GM12878 (cell line): ENCODE measurements at regions not wholly inside any gene's neighbourhood (a gene's known extent, or its start where the extent isn't known, plus 50 kb on each side); places are given as distances from the start of the nearest gene placed in this dataset.

Experiments
- ATAC-seq: fragments of 200-7000 bp; cut with Tn5 transposase; 3 replicates; pipeline ENCODE4 v1.9.1; 2020; ENCODE audit warnings: mild to moderate bottlenecking, moderate library complexity
- BruUV-seq: library from RNA; stranded (reverse); fragments of 400-500 nt; replicated peaks from 2 replicates; lab custom pipeline; 2021; lab: Mats Ljungman, UMichigan
- CTCF ChIA-PET: fragments of 300-600 bp; sonication (Branson Sonifier 250); formaldehyde crosslinking; extraction: SDS; loops from one replicate; lab custom pipeline; 2021; ENCODE audit warnings: inconsistent platforms; lab: Yijun Ruan, JAX
- POLR2A ChIA-PET: fragments of 350-600 bp; formaldehyde crosslinking; extraction: SDS; loops from one replicate; lab custom pipeline; 2021; ENCODE audit warnings: inconsistent platforms; lab: Charles Lee
- RAD21 ChIA-PET: fragments of 300-600 bp; sonication (Branson Sonifier 250); formaldehyde crosslinking; loops from one replicate; lab custom pipeline; 2023; ENCODE audit warnings: antibody characterized with exemption; ENCODE audit not compliant: unreplicated experiment; lab: Charles Lee
- SMC1A ChIA-PET: fragments of 300-600 bp; sonication (Branson Sonifier 250); formaldehyde crosslinking; loops from one replicate; lab custom pipeline; 2023; ENCODE audit not compliant: unreplicated experiment, uncharacterized antibody; lab: Charles Lee
- DNase-seq: peaks from one replicate; pipeline ENCODE4 v3.0.0-alpha.2; 2011; ENCODE audit warnings: low read depth, low spot score
- FAIRE-seq: peaks from 3 replicates; lab custom pipeline; 2011; peaks lifted over from hg19 to GRCh38; lab: Jason Lieb, UNC
- H2AFZ ChIP-seq: 2 replicates; pipeline ENCODE4 v1.6.0; 2011; ENCODE audit warnings: low read depth, low read length, control low read depth; ENCODE audit not compliant: control insufficient read depth
- H3K27ac ChIP-seq: 2 replicates; pipeline ENCODE4 v1.5.1; 2011; ENCODE audit warnings: control low read depth; ENCODE audit not compliant: control insufficient read depth, insufficient read depth
- H3K27me3 ChIP-seq, 2 experiments: replicated peaks in 1 of 2; 2 replicates each; pipeline versions ENCODE4 v1.6.0 to v1.6.1; 2011; ENCODE audit warnings: low read length in 1 of 2; ENCODE audit not compliant: control insufficient read depth in 2 of 2, insufficient read depth in 2 of 2
- H3K36me3 ChIP-seq, 2 experiments: 2 replicates each; pipeline ENCODE4 v1.5.1; 2011; ENCODE audit warnings: low read length in 1 of 2; ENCODE audit not compliant: control insufficient read depth in 2 of 2, insufficient read depth in 2 of 2
- H3K4me1 ChIP-seq: 2 replicates; pipeline ENCODE4 v1.6.1; 2011; ENCODE audit warnings: mild to moderate bottlenecking, low read length, moderate library complexity, mixed read lengths; ENCODE audit not compliant: control insufficient read depth, insufficient read depth
- H3K4me2 ChIP-seq: 2 replicates; pipeline ENCODE4 v1.6.0; 2011; ENCODE audit warnings: control low read depth; ENCODE audit not compliant: control insufficient read depth, insufficient read depth
- H3K4me3 ChIP-seq: fragments of 200-600 bp; sonication (generic); 2 replicates; pipeline ENCODE4 v1.5.1; 2016
- H3K79me2 ChIP-seq: 2 replicates; pipeline ENCODE4 v1.6.0; 2011; ENCODE audit warnings: low read length; ENCODE audit not compliant: control insufficient read depth, insufficient read depth
- H3K9ac ChIP-seq: 2 replicates; pipeline ENCODE4 v1.8.0; 2011; ENCODE audit warnings: low read length, control low read depth, mixed read lengths; ENCODE audit not compliant: control insufficient read depth, insufficient read depth
- H3K9me3 ChIP-seq: replicated peaks from 3 replicates; pipeline ENCODE4 v1.5.1; 2011; ENCODE audit warnings: mild to moderate bottlenecking, low read length; ENCODE audit not compliant: control insufficient read depth, insufficient read depth
- H4K20me1 ChIP-seq: 2 replicates; pipeline ENCODE4 v1.6.0; 2011; ENCODE audit not compliant: control insufficient read depth, insufficient read depth
- BCL3 ChIP-seq: IDR thresholded peaks from 2 replicates; pipeline ENCODE4 v1.6.1; 2011; ENCODE audit warnings: borderline replicate concordance, low read depth, mild to moderate bottlenecking, moderate library complexity, low read length; ENCODE audit not compliant: insufficient read depth, poor library complexity, severe bottlenecking
- CBFB ChIP-seq: IDR thresholded peaks from 2 replicates; pipeline ENCODE4 v1.6.1; 2016; ENCODE audit warnings: antibody characterized with exemption, low read depth
- CBX5 ChIP-seq: sonication (generic); IDR thresholded peaks from 2 replicates; pipeline ENCODE4 v1.6.1; 2016; ENCODE audit warnings: low read depth, moderate library complexity, mild to moderate bottlenecking, inconsistent platforms
- EED ChIP-seq: sonication (generic); IDR thresholded peaks from 2 replicates; pipeline ENCODE4 v1.6.1; 2016; ENCODE audit warnings: antibody characterized with exemption, low read depth
- HDAC2 ChIP-seq: fragments of 200-600 bp; sonication (generic); IDR thresholded peaks from 2 replicates; pipeline ENCODE4 v1.6.1; 2017
- MEF2B ChIP-seq: fragments of 450-650 bp; IDR thresholded peaks from 2 replicates; pipeline ENCODE4 v1.6.1; 2018; ENCODE audit warnings: mild to moderate bottlenecking, moderate library complexity; ENCODE audit not compliant: partially characterized antibody, poor library complexity, severe bottlenecking
- PAX5 ChIP-seq: IDR thresholded peaks from 2 replicates; pipeline ENCODE4 v1.6.1; 2011; ENCODE audit warnings: low read depth, low read length, borderline replicate concordance
- RB1 ChIP-seq: fragments of 450-650 bp; formaldehyde crosslinking; IDR thresholded peaks from 2 replicates; pipeline ENCODE4 v1.6.1; 2017; ENCODE audit warnings: mild to moderate bottlenecking, borderline replicate concordance
- RELB ChIP-seq: fragments of 450-650 bp; IDR thresholded peaks from 2 replicates; pipeline ENCODE4 v1.6.1; 2017; ENCODE audit warnings: low read depth, mild to moderate bottlenecking, moderate library complexity
- SPI1 ChIP-seq: IDR thresholded peaks from 2 replicates; pipeline ENCODE4 v1.6.1; 2011; ENCODE audit warnings: low read depth, mild to moderate bottlenecking, low read length, moderate library complexity, borderline replicate concordance; ENCODE audit not compliant: insufficient read depth
- USF2 ChIP-seq: IDR thresholded peaks from 2 replicates; pipeline ENCODE4 v1.6.1; 2011; ENCODE audit warnings: low read depth, low read length, improper control_type of control experiment, borderline replicate concordance
- YBX1 ChIP-seq: fragments of 450-650 bp; IDR thresholded peaks from 2 replicates; pipeline ENCODE4 v1.6.1; 2016; ENCODE audit warnings: antibody characterized with exemption
- ZNF24 ChIP-seq: fragments of 450-650 bp; IDR thresholded peaks from 2 replicates; pipeline ENCODE4 v1.6.1; 2017; ENCODE audit warnings: antibody characterized with exemption, mild to moderate bottlenecking
- WGBS: methylation state at CpG from one replicate; pipeline ENCODE4 v1.1.6; 2016; ENCODE audit warnings: low lambda C conversion rate; ENCODE audit not compliant: insufficient replicate concordance, insufficient coverage; ENCODE audit errors: missing lambda C conversion rate; 5-methylcytosine and 5-hydroxymethylcytosine counted together
- in situ Hi-C: fragments of 300-500 bp; cut with MboI; formaldehyde crosslinking; loops from 9 replicates; pipeline ENCODE4 v1.14.3; 2018; ENCODE audit warnings: mixed read lengths
- intact Hi-C: fragments of 100-400 bp; cut with micrococcal nuclease; formaldehyde crosslinking; loops from one replicate; pipeline ENCODE4 v1.14.2; 2022; ENCODE audit not compliant: unreplicated experiment
- TF ChIP-seq, protein P1 (sequence below): fragments of 450-650 bp; IDR thresholded peaks from 2 replicates; pipeline ENCODE4 v1.6.1; 2017; ENCODE audit warnings: borderline replicate concordance
- TF ChIP-seq, protein P2 (sequence below): IDR thresholded peaks from 2 replicates; pipeline ENCODE4 v1.6.1; 2012; ENCODE audit warnings: low read depth, low read length, improper control_type of control experiment

DNA sequence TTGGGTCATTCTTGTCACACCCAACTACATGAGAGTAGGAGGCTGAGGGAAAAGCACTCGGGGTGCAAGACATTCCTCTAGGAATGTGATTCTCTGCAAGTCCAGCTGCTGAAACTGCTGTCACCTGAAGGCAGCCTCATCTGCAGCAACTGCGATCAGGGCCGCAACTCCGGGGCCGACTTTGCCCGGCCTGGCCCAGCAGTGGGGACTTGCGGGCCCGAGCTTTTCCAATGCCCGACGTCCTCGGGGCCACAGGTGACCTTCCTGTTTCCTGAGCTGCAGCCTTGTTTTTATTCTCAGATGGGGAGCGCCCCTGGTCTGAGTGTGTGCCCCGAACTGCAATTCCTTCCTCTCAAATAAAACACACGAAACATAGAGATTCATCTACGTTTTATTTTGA is 104.7 kb upstream of the NKX1-1 start:
- WGBS = 55% methylated on average over 15 of the region's 15 CpGs
- no TSS peak for BruUV-seq
- Histone ChIP-seq H3K79me2 (no peaks in the 10 kb centered on the region), H3K27ac (no peak overlapping the region), H3K4me1 (no peaks in the 10 kb centered on the region), H3K27me3 (no peaks in the 10 kb centered on the region), H3K4me2 (no peak overlapping the region), H3K36me3 (no peaks in the 10 kb centered on the region), H3K9me3 (no peaks in the 10 kb centered on the region; the same call in 2 of the 3 replicates), H2AFZ (no peak overlapping the region), H4K20me1 (no peaks in the 10 kb centered on the region), H3K4me3 (no peak overlapping the region), H3K9ac (no peak overlapping the region)
- ATAC-seq = no peak
- TF ChIP-seq EED = no peak
- TF ChIP-seq, protein P1, sequence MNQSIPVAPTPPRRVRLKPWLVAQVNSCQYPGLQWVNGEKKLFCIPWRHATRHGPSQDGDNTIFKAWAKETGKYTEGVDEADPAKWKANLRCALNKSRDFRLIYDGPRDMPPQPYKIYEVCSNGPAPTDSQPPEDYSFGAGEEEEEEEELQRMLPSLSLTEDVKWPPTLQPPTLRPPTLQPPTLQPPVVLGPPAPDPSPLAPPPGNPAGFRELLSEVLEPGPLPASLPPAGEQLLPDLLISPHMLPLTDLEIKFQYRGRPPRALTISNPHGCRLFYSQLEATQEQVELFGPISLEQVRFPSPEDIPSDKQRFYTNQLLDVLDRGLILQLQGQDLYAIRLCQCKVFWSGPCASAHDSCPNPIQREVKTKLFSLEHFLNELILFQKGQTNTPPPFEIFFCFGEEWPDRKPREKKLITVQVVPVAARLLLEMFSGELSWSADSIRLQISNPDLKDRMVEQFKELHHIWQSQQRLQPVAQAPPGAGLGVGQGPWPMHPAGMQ = no peak
- no peak for TF ChIP-seq CBX5
- no peak for TF ChIP-seq HDAC2
- TF ChIP-seq ZNF24 = no peak
- TF ChIP-seq PAX5 = no peak
- TF ChIP-seq BCL3 = no peak
- no peak for TF ChIP-seq MEF2B
- no peak for TF ChIP-seq RB1
- TF ChIP-seq SPI1 = no peak
- TF ChIP-seq RELB = no peak
- TF ChIP-seq USF2 = no peak
- TF ChIP-seq YBX1 = no peak
- no peak for TF ChIP-seq CBFB
- TF ChIP-seq, protein P2, sequence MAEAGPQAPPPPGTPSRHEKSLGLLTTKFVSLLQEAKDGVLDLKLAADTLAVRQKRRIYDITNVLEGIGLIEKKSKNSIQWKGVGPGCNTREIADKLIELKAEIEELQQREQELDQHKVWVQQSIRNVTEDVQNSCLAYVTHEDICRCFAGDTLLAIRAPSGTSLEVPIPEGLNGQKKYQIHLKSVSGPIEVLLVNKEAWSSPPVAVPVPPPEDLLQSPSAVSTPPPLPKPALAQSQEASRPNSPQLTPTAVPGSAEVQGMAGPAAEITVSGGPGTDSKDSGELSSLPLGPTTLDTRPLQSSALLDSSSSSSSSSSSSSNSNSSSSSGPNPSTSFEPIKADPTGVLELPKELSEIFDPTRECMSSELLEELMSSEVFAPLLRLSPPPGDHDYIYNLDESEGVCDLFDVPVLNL = no peak
- intact Hi-C loops (no loop called here), in situ Hi-C loops (no loop called here)
- SMC1A ChIA-PET = no interaction called here
- POLR2A ChIA-PET = no interaction called here
- no peak for FAIRE-seq
- no peak for DNase-seq
- RAD21 ChIA-PET = no interaction called here
- CTCF ChIA-PET = interaction anchor here (0.8 kb wide), 1 partner anchor 119 kb away, joined by 3 read pairs; no protein-coding TSS in a partner anchor
